ENCODE measurements at regions not wholly inside any gene's neighbourhood (a gene's known extent, or its start where the extent isn't known, plus 50 kb on each side); places are given as distances from the start of the nearest gene placed in this dataset.
A peak's percentile ranks its signal among the peaks of the same experiment; 100 is the strongest.
"Not testable (repeated sequence)": the region's sequence is repeated elsewhere in the genome, so short reads cannot be mapped to it uniquely, and the experiment has no call there.

GRCh38 chr13:90628471-90628870, 719.0 kb upstream of the MIR17HG start:
- no peak for DNase-seq

DNA sequence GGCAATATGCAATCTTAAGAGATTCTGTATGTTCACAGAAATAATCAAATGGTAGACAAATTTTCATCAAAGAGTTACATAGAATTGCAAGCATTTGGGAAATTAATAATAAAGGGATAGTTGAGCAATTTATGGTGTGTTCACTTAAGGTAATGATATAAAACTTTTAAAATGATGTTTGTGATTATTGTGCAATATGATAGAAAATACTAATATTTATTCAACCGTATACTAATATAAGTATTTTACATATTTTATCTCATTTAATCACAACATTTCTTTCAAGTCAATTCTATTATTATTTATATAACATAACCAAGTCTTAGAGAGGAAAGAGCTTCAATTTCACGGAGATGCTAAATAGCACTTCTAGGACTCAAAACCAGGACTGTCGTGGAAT, 716.8 kb upstream of the MIR17HG start:
- DNase-seq = no peak

GRCh38 chr13:90632184-90632583, 715.3 kb upstream of the MIR17HG start:
- DNase-seq = no peak

GRCh38 chr13:90633849-90634248, 713.6 kb upstream of the MIR17HG start:
- no peak for DNase-seq

- peak; percentile 64 for DNase-seq
Observed at GRCh38 chr13:90640976-90641375, 706.5 kb upstream of the MIR17HG start.

DNA sequence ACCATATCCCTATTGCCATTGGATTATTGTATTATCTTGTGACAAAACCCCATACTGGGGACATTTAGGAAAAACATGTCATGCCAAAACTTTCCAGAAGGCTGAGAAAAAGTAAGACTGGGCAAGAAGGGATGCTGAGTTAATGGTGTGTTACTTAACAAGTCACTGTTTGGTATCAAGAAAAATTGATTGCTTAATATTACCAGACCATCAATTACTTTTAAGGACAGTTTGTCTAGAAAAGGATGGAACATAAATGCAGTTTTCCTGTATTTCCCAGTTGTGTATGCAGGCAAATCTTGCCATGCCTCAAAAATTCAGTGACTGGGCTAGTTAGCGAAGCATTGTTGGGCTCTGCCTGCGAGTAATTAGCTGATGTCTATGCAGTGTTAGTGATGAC, 705.6 kb upstream of the MIR17HG start:
- DNase-seq = no peak

GRCh38 chr13:90645582-90645981, 701.9 kb upstream of the MIR17HG start:
- DNase-seq = no peak

- no peak for DNase-seq
Observed at GRCh38 chr13:90648497-90648896, 699.0 kb upstream of the MIR17HG start.

- DNase-seq = no peak
Observed at GRCh38 chr13:90652036-90652435, 695.5 kb upstream of the MIR17HG start.

GRCh38 chr13:90654970-90655369, 692.5 kb upstream of the MIR17HG start:
- DNase-seq = no peak

DNA sequence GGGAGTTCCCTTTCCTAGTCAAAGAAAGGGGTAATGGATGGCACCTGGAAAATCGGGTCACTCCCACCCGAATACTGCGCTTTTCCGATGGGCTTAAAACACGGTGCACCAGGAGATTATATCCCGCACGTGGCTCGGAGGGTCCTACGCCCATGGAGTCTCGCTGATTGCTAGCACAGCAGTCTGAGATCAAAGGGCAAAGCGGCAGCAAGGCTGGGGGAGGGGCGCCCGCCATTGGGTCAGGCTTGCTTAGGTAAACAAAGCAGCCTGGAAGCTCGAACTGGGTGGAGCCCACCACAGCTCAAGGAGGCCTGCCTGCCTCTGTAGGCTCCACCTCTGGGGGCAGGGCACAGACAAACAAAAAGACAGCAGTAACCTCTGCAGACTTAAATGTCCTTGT, 683.3 kb upstream of the MIR17HG start:
- not testable (repeated sequence) for DNase-seq

- no peak for DNase-seq
Observed at GRCh38 chr13:90673746-90674145, 673.7 kb upstream of the MIR17HG start.

- no peak for DNase-seq
Observed at GRCh38 chr13:90675129-90675528, 672.4 kb upstream of the MIR17HG start.

DNA sequence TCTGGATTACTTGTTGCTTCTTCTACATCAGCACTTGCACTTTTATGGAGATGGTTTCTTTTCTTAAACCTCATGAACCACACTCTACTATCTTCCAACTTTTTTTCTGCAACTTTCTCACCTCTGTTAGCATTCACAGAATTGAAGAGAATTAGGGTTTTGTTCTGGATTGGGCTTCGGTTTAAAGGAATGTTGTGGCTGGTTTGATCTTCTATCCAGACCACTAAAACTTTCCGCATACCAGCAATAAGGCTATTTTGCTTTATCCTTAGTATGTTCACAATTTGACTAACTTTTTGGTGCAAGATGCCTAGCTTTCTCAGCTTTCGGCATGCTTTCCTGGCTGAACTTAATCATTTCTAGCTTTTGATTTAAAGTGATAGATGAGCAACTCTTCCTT, 666.7 kb upstream of the MIR17HG start:
- no peak for DNase-seq

DNA sequence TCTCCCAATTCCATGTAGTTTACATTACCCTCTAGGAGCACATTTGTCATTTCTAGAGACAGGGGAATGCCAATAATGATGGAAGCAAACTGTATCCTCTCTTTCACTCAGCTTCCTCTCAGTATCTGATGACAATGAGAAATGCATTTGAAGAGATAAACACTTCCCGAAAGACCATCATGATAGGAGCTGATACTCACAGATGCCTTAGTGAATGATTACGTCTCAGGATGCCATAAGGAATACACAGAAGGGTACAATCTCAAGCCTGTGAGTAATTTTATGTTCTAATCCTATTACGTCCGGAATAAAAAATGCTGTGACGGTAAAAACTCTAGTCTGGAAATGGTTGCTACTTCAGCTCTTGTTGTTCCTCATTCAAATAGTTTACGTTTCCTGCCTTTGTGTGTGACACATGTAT, 663.8 kb upstream of the MIR17HG start:
- peak; percentile 60 for DNase-seq

GRCh38 chr13:90686442-90686841, 661.0 kb upstream of the MIR17HG start:
- peak; percentile 76 for DNase-seq

DNA sequence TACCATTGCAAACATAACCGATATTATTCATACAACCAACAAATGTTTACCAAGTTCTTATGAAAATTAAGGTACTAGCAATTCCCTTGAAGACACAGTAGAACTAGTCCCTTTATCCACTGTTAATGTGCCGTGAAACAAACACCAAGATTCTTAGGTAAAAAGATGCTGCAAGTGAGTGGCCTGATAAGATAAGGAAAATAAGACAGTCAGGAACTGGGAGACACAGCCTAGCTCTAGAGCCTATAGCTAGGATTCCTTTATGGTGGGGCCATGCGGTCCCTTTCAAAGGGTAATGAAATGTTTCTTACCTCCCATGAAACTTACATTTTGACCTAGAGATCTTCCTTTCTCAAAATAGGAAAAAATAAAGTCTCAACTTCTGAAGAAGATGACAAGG, 658.4 kb upstream of the MIR17HG start:
- no peak for DNase-seq

DNA sequence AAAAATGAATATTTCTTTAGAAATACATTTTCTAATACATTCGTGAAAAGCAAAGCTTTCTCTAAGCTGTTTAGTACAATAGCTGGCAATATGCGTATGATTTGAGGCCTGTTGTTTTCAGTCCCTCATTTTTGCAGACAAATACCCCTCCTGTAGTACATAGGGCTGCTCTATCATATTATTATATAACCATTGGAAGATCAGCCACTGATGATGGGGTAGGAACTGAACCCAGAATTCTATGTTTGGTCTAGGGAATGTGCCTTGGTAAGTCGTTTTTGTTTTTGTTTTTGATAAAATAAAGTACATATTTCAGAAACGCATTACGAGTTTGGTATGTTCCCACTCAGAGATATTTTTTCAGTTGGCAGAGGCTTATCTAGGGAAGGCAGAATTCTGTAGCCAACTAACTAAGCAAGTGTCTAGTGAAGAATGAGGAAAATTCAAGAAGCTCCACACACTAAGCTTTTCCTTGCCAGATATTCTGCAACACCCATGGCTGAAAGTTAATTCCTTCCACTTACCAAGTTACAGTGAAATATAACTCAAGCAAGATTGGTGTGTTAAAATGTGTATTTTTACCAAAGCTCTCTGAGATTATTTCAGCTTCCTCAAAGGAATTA, 656.9 kb upstream of the MIR17HG start:
- peak; percentile 35 for DNase-seq

GRCh38 chr13:90696254-90696653, 651.2 kb upstream of the MIR17HG start:
- DNase-seq = peak; percentile 19

DNA sequence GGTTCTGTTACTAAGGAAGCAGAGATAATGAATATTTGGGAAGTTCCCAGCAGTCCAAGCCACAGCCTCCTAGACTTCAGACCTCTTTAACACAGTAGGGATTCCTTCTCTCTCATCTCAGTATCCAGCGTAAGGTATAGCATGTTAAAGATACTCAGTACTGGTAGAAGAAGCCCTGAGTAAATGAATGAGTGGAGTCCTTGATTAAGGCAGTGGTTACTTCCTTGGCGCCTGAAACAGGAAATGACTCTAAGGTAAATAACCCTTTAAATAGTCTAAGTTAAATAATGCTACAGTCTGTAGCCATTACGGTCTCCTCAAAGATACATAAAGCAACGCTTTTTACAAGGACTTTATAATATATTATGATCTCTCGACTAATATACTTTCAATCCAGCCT, 650.8 kb upstream of the MIR17HG start:
- DNase-seq = peak; percentile 6

- DNase-seq = no peak
Observed at GRCh38 chr13:90700340-90700739, 647.1 kb upstream of the MIR17HG start.

DNA sequence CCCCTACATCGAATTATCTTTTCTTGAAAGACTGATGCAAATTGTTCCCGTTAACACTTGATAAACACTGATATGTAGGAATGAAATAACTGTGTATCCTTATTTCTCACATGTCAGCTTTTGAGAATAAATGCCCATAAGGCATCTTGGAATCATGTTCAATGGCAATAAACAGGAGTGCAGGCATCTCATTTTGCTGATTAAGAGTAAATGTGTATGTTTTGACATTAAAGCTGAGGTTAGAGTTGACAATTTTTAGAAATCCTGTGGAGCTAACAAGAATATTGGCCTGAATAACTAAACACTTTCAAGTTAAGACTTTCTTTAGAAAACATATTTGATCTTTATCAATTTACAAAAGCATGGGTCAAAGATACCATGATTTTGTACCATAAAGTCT, 646.2 kb upstream of the MIR17HG start:
- DNase-seq = no peak

GRCh38 chr13:90702050-90702449, 645.4 kb upstream of the MIR17HG start:
- no peak for DNase-seq

GRCh38 chr13:90706631-90707030, 640.9 kb upstream of the MIR17HG start:
- DNase-seq = no peak

GRCh38 chr13:90708128-90708527, 639.4 kb upstream of the MIR17HG start:
- no peak for DNase-seq
